HG02884 (cell line): ENCODE measurements at regions not wholly inside any gene's neighbourhood (a gene's known extent, or its start where the extent isn't known, plus 50 kb on each side); places are given as distances from the start of the nearest gene placed in this dataset.
A peak's percentile ranks its signal among the peaks of the same experiment; 100 is the strongest.

ENCODE experiments used
- ATAC-seq: cut with Tn5 transposase; IDR thresholded peaks from one replicate; pipeline ENCODE4 v1.9.1; 2021; ENCODE audit warnings: mild to moderate bottlenecking, moderate library complexity; ENCODE audit not compliant: unreplicated experiment

DNA sequence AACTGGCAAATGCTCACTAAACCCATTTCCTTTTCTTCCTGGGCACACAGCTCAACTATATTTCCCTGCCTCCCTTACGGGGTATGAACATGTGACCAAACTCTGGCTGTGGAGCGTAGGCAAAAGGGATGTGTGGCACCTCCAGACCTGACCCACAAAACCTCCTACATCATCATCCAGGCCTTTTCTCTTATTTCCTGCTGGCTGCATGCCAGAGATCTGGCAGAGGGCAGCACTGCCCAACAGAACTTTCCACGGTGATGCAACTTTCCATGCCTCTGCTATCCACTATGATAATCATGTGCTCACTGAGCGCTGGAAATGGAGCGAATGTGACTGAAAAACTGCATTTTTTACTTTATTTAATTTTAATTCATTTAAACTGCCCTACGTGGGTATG lies 99.6 kb upstream of the CACNA1E start:
- ATAC-seq = no peak

DNA sequence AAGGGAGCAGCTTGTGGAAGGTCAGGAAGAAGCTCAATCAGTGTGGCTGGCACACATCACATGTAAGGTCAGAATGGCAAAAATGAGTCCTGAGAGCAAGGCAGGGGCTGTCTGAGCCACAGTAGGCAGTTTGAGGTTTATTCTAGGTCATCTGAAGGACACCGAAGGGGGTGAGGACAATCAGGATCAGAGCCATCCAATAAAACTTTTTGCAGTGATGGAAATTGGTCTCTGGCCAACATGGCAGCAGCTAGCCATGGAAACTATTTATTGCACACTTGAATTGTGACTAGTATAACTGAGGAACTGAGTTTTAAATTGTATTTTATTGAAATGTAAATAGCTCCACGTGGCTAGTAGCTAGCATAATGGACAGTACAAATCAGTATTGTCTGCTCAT lies 97.0 kb upstream of the CACNA1E start:
- no peak for ATAC-seq

DNA sequence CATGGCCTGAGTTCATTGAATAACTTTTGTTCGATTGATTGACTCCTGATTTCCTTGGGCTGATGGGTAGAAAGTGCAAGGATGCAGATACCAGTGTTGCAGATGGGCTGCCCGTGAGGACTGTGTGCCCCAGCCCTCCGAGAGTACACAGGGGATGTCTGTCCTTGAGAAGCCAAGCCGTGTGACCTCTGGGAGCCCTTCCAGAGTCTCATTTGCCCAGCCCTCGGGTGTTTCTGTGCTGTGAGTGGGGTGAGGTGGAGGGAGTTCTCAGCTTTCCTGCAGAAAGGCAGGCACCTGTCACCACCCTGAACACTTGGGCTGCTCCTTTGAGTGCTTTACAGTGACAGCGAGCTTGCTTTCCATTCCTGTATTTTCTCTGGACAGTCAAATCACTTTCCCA lies 96.4 kb upstream of the CACNA1E start:
- no peak for ATAC-seq

DNA sequence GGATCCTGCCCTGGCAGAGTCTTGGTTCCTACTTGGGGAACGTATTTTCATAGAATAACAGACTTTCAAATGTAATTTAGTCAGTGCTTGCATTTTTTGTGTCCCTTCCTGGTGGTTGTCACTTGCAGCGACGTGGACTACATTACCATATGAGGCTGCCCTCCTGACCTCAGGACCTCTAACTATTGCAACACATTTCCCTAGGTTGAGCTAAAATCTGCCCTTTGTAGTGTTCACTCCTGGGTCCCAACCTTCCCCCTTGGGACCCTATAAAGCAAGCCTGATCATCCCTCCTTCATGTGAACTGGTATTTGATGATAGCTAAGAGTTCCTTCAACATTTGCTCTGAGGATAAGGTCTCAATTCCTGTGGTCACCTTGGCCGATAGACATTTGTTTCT lies 95.6 kb upstream of the CACNA1E start:
- ATAC-seq = no peak

DNA sequence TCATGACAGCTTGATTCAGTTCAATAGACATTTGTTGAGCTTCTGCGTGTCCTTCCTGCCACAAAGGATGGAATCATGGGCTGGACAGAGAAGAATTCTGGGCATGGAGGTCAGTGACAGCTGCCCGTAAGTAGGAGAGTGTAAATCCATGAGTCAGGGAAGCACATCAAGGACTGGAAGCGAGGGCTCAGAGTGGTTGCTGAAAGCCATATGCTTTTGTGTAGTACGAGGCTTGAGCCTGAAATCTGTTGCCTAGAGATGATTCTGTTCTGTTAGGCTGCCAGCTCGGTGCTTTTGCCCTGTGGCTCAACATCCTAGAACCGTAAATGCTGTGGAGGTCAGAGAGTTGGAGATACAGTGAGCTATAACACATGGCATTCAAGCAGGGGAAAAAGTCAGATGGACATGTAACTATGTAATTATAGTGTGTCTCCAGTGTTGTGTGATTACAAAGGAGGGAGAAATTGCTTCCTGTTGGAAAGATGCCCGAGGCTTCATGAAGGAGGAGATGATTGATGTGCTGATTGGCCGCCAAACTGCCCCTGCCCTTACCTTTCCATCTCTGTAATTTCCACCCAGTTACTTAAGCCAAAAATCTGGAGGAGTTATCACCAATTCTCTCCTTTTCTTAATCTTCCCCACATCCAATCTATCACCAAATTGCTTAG lies 92.8 kb upstream of the CACNA1E start:
- ATAC-seq = no peak

DNA sequence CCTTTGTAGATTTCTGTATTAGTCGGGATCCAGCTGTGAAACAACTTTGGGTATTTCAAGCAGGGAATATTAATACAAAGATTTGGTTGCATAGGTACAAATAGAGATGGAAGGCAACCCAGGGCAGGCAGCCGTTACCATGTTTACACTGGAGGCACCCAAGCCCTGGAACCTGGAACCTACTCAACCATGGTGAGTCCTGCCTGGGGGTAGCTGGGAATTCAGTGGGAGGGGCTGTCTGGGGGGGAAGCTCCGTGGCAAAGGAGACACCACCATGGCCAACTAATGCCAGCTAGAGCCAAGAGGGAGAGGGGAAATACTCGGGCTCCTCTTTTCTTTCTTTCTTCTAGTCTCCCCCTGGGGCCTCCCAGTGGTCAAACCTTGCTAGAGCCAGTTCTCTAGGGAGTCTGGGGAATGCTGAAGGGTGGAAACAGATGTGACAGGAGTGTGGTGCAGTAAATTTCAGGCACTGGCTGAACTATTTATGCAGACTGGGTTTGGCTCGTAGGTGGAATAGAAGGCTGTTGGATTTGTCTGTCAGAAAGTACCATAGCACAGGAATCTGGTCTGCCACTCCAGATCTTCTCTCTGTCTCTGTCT lies 91.9 kb upstream of the CACNA1E start:
- no peak for ATAC-seq

DNA sequence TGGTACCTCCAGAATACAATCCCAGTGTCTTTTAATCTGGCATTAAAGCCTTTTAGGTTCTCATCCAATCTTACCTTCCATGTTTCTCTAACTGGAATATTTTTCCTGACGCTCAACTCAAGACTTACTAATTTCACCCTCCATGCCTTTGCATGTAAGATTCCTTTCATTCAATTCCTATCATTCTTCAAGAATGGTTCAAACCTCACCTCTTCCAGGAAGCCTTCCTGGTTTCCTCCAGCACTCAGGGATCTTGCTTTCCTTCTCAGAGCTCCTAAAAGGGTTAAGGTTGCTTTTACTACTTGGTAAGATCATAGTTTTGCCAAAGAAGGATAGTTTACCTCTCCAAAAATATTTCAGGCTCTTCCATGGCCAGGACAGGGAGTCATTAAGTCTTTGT lies 91.2 kb upstream of the CACNA1E start:
- ATAC-seq = no peak

DNA sequence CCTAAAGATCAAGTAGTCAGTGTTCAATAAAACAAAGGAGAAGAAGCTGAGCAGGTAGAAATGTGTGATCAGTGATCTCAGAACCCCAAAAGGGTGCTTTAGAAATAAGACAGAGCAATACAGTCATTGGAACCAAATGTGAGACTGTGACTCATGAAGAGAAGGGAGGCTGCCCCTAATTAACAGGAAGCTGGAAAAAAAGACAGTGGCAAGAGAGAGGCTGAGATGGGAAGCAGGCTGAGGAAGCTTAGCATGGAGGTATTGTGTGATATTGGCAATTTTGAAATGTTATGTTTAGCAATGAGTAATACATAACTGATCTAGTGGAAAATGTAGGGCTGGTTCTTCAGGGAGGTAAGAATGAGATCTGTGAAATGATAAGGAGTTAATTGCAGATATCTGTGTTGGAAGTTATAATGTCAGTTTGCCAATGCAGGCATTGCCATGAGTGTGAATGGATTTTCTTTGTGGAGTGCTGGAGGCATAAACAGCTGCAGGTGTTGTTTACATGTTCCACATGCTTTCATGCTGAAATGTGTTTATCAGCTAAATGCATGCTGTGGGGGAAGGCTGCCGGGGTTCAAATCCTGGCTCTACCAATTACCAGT lies 90.6 kb upstream of the CACNA1E start:
- ATAC-seq = no peak

DNA sequence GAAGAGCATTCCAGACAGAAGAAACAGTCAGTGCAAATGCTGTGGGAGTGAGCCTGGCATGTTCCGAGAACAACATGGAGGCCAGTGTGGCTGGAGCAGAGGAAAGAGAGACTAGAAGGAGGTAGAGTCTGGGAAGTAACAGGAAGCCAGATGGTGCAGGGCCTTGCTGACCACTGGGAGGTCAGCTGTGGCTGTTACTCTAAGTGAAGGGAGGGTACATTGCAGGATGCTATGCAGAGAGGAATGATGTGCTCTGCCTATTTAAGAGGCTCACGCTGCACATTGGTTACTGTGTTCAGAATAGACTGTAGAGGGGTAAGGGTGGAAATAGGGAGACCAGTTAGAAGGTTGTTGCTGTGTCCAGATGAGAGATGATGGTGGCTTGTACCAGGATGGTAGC lies 88.6 kb upstream of the CACNA1E start:
- no peak for ATAC-seq

DNA sequence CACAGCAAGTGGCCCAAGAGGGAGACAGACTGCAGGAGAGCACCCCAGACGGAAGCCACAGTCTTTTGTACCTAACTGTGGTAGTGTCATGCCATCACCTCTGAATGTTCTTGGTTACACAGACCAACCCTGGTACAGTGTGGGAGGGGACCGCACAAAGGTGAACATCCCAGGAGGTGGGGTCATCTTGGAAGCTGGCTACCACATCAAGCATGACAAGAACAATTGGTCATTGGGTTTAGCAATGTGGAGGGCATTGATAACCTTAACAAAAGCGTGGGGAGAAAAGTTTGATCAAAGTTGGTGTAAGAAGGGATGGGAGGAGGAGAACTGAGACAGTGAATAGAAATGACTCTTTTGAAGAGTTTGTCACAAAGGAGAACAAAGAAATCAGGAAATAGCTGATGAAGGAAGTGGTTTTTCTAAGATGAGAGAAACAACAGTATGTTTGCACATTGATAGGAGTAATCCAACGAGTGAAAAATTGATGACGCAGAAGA lies 87.1 kb upstream of the CACNA1E start:
- ATAC-seq = no peak

DNA sequence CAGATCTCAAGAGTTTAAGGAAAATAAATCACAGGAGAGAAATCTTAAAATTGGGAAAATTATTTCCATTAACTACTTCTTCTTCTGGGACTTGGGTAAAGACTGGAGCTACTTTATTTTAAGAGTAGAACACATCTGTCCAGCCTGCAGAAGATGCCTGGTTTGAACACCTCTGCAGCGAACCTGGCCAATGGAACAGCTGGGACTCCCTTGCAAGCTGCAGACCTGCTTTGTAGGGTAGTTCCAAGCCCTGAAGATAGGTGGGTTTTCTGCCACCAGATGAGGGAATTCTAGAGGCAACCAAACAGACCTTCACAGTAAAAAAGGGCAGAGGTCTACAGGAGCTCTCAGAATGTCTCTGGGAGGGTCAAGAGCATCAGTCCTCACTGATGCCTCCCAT lies 86.5 kb upstream of the CACNA1E start:
- ATAC-seq = no peak

DNA sequence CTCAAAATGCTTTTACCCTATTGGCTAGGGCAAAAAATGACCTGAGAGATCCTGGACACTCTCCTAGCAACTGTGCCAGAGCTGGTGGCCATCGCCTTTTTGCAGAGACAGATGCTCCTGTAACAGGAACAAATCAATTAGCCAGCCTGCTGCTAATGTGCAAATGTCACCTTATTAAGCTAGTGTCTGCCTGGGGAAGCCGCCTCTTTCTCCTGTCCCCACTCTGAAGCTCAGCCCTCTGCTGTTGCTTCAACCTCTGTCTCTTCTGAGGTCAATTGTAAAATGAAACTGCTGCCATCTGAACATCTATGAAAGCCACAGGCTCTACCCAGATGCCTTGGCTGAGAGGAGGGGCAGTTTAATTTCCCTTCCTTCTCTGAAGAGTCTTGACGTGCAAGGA lies 85.5 kb upstream of the CACNA1E start:
- ATAC-seq = no peak

DNA sequence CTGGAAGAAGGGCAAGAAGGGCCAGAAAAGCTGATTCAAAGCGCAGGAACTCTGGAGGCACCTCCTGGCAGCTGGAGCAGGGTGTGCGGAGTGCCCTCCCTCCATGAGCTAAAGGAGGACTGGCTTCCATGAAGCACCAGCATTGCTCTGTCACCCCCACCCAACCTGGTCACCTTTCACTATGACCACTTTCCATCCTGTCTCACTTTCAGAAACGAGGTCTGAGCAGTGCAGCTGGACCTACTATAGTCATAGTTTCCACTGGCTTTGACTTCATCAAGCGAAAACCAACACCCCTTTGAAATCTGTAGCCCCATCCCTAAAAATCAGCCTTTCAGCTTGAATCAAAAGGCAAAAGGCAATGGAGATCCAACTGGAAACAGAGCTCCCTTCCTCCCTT lies 84.8 kb upstream of the CACNA1E start:
- peak; percentile 90 for ATAC-seq

DNA sequence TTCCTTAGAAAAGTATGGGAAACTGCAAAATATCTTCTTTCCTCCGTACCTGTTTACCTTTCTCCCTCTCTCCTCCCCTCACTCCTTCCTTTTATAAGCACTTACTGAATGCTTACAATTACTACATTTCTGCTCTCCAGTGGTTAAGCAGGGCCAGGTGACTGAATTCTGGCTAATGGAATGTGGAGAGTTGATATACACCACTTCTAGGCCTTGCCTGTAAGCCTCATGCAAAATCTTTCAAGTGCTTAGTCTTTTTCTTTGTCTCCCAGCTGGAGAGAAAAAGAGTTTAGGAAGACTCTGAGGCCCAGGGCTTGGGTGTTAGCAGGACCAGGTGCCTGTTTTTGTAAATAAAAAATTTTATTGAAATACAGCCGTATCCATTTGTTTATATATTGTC lies 77.7 kb upstream of the CACNA1E start:
- no peak for ATAC-seq

DNA sequence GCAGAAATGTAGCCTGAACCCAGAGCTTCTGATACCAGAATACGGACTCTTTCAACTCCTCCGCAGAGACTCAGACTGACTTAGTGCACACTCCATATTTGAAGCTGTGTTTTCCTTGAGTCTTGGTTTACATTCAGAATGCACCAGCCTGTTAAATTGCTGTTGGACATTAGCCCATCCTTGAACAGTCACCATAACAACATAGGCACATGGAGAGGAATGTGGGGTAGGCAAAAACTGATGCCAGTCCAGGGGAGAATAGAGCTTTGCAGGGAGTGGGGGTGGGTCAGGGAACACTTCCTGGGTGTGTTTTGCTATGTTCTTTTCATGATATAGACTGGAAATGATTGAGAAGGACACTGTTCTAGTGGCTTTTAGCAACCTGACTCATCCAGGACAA lies 76.3 kb upstream of the CACNA1E start:
- ATAC-seq = no peak

DNA sequence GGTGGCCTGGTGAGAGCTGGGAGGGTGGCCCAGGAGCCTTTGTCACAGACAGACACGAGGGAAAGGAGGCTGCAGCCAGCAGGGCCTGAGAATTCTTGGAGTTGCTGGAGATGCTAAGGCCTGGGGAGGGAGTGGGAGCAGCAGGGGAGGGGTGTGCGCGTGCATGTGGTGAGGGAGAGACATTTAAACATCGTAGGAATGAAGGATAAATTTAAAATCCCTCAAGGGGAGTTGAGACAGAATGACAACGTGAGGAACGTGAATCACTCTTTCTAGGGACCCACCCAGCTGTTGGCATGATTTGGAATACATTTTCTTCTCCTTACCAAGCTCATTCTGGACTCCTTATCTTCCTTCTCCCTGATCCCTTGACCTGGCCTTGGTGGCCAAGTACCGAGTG lies 73.3 kb upstream of the CACNA1E start:
- no peak for ATAC-seq

DNA sequence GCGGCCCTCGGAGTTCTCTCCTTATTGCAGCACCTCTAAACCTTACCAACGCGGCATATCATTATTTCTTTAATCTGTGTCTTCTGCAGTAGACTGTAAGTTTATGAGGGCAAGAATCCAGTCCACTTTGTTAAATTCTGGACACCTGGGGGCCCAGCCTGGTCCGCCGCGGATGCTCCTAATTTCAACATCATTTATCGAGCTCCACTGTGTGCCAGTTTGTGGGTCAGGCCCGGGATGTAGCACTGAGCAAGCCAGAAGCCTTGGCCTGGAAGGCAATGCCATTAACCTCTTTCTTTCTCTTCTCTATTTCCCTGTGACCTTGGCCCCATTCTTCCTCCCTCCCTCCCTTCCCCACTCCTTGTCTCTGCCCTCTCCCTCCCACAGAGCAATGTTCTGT lies 70.6 kb upstream of the CACNA1E start:
- no peak for ATAC-seq

DNA sequence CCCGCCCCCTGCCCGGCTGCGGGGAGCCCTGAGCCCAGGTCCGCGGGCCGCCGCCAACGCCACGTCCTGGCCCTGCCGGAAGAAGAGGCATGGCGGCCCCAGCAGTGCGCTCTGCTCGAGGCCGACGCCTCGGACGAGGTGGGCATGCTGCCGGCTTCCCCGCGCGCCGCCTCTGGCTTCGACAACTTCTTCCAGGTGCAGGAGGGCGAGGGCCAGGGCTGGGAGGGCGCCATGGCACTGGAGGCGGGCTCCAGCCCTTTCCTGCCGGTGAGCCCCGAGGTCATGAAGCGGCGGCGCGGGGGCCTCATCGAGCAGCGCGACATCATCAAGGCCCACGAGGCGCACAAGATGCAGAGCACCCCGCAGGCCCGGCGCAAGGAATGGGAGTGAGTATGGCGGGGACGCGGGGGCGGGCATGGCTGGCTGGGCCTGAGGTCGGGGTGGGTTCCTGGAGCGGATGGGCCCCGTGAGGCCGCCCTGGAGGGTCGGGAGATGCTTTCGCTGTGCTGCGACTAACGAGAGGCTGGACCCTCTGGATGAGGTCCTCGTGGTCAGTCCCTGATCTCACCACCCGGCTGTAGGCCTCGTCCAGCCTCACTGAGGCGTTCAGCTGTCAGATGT lies 70.0 kb upstream of the CACNA1E start:
- ATAC-seq = no peak

DNA sequence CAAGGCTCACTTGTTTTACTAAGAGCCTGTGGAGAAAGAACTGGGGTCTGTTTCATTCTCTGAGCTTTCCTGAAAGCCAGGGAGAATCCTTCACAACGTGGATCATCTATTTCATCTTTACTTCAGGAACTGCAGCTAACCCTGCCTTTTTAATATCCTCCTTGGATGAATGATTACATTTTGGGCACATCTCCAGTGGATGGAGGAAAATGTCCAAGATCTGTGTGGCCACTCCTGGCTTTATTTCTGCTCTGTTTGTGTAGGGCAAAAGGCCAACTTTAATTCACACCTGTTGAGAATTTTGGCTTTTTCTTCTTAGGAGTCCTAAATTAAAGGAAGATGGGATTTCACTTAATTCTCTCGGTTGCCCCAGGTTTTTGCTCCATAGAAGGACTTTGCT lies 69.5 kb upstream of the CACNA1E start:
- ATAC-seq = no peak

DNA sequence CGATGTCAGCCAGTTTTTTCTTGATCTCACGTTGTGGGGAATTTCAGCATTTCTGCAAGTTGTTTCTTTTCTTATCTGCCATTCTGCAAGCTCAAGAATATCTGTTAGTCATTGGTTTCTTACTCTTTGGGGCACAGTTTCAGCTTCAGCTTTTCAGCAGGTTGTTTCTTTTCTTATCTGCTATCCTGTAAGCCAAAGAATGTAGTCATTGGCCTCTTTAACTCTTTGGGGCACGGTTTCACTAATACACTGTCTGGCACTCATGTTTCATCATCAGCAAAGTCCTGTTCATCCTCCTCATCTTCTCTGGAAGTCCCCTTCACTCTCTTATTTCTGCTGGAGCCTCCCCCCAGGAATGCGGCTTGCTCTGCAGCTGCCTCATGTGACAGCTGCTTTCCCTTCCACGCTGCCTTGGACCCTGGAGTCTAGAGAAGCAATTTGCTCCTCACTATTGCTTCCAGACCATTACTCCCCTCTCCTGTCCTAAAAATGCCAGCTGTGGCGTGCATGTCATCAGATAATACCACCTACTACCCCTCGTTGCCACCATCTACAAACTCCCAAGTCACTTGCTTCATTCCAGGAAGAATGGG lies 67.0 kb upstream of the CACNA1E start:
- ATAC-seq = no peak

DNA sequence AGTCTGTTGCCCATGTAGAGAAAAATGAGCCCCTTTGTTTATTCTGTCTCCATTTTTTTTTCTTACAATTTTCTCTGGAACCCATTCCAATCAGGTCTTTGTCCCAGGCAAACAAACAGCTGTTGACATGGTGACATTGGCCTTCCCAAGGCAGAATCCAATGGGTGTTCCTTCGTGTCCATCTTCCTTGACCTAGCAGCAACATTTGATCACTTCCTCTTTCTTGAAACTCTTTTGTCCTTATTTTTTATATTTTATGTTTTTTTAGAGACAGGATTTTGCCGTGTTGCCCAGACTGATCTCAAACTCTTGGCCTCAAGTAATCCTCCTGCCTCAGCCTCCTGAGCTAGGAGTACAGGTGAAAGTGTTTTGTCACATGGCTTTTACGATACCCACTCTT lies 65.4 kb upstream of the CACNA1E start:
- no peak for ATAC-seq
